GM21723 (cell line): ENCODE measurements at regions not wholly inside any gene's neighbourhood (a gene's known extent, or its start where the extent isn't known, plus 50 kb on each side); places are given as distances from the start of the nearest gene placed in this dataset.

Experiments used
- ATAC-seq: cut with Tn5 transposase; IDR thresholded peaks from one replicate; pipeline ENCODE4 v1.9.1; 2021; ENCODE audit warnings: mild to moderate bottlenecking, moderate library complexity; ENCODE audit not compliant: unreplicated experiment

DNA sequence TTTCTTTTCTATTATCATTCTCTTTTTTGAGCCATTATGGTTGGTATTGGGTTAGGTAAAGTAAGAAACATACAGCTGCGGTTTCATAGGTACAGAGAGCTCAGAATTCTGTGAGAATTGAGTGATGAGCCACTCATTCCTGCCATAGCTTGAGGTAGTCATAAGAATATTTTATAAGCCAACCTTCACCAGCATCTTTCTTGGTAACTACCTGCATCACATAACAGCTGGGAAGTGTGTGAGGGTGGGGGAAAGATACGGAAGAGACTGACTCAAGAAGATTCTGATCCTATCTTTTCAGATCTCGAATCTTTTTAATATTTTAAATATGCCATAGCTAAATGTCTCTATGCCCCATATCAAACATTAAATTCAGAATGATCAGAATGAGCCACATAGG, 313.8 kb upstream of the DDX18 start:
- ATAC-seq = no peak

GRCh38 chr2:117502121-117502520, 312.4 kb upstream of the DDX18 start:
- no peak for ATAC-seq

DNA sequence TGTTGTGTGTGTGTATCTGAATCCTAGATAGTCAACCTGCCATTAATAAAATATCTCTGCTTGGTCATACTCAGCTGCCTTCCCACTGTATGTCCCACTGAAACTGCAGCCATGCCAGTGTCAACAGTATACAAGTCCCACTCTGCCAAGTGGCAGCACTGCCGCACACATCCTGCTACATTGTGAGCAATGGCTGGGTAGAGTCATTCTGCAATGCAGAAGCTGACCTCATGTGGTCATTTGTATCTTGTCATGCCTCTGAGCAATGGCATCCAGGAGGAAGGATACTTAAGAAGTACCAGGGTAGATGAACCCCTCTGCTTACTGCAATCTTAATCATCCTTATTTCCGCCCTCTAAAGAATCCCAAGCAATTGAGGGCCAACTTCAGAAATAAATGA, 302.2 kb upstream of the DDX18 start:
- no peak for ATAC-seq

- ATAC-seq = no peak
Measured at GRCh38 chr2:117514371-117514770, 300.1 kb upstream of the DDX18 start.

- no peak for ATAC-seq
Measured at GRCh38 chr2:117519238-117519637, 295.3 kb upstream of the DDX18 start.

GRCh38 chr2:117519721-117520120, 294.8 kb upstream of the DDX18 start:
- ATAC-seq = no peak

DNA sequence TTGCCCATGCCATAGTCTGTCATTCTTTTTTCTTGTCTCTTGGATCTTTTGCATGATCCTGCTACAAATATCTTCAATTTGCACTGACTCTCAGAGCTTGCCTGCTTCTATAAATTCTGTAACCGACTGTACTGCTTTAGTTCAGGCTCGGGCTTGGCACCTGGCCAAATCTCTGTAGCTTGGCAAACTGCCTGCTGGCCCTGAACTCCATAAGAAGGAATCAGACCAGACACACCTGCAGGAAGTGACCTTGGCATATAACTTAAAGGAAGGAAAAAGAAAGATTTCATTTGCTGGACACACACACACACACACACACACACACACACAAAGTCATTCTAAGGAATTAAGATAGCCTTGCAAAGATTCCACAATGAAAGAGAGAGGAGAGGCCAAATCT, 291.2 kb upstream of the DDX18 start:
- no peak for ATAC-seq

GRCh38 chr2:117523711-117524238, 290.7 kb upstream of the DDX18 start:
- no peak for ATAC-seq

DNA sequence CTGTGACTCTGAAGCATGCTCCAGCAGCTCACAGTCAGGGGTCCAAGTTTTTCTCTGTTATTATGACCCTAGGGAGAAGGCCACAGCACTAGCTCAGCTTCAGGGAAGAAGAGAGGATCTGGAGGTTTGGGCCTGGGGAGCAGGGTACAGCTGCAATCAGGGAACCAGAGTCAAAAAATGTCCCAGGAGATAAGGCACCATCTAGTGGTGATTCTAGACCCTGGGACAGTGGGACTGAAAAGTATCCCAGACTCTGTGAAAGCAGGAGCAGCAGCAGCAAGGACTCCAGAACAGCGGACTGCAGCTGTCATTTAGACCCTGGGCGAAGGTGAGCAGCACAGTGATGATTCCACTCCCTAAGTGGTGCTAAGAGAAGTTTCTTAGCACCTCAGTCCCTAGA, 278.4 kb upstream of the DDX18 start:
- no peak for ATAC-seq

DNA sequence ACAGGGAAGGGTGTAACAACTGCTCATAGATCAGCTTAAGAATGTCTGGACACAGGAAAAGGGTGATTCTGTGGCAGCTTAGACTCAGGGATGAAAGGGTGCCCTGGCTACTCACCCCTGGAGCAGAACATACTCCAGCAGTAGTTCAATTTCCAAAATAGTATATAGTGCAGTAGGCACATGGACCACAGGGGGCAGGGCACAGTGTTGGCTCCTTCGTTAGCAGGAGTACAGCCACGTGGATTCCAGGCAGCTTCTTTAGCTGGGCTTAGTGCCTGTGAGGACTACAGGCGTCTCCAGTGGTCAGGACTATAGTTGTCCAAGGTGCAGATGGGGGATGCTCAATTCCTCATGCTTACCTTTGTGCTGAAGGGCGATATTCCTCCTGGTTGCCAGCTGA, 277.5 kb upstream of the DDX18 start:
- no peak for ATAC-seq

DNA sequence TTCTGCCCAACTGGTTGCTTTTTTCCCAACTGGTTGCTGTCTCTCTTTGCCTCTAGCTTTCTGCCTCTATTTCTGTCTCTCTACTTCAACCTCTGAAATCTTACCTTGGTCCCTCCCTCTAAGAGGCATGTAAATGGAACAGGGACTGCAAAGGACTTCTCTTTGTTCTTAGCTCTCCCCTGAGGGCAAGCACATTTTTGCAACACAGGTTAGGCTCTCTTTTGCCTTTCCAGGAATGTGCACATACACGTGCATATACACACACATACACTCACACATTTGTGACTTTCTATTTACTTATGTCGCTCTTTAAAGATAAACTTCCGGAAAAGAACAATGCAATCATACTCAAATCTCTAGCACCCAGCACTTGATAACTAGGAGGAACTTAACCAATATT, 262.6 kb upstream of the DDX18 start:
- no peak for ATAC-seq

DNA sequence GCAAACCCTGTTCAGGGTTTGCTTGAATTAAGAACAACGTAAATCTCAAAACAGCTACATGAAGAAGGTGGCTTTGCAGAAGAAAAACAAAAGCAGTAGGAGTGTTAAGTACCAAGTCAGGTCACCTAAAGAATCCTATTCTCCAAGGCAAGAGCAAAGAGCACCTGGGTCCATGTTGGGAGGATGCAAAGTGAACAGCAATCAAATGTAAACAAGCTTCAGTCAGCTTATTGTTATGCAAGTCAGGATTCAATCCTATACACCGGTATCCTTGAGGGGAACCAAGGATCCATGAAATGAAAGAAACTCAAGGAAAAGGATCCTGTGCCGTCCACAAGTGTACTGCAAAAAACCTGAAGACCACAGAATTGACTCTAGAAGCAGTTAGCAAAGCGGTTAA, 261.0 kb upstream of the DDX18 start:
- ATAC-seq = no peak

DNA sequence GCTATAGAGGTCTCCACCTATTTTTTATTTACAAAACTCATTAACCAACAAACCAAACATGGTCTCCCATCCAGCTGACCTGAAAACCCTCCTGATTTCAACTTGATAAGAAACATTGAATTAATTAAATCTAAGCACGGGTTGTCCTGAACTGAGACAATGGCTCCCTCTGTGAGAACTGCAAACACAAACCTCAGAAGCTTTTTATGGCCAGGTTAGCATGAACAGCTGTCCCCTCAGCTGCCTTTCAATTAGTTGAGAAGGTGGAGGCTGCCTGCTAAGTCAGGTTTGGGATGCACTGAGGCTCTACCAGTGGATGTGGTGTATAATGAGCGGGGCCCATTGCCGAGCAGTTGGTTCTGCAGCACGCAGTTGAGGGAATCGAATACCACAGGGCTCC, 258.5 kb upstream of the DDX18 start:
- no peak for ATAC-seq

GRCh38 chr2:117557626-117558025, 256.9 kb upstream of the DDX18 start:
- no peak for ATAC-seq

DNA sequence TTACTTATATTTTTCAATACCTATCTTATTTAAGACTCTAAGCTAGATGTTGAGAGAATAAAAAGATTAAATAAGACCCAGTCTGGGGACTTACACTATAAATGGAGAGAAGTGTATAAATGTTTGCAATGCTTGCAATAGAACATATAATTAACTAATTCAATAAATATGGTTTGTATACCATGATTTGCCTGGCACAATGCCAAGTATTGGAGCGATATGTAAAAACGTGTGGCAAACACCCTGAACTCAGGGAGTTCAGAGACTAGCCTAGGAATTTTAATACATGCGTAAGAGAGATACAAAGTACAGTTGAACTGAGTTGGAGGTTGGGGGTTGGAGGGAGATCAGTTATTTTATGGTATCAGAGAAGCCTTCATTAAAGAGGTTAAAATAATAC, 251.8 kb upstream of the DDX18 start:
- ATAC-seq = no peak

GRCh38 chr2:117571590-117572349, 242.7 kb upstream of the DDX18 start:
- ATAC-seq = no peak

DNA sequence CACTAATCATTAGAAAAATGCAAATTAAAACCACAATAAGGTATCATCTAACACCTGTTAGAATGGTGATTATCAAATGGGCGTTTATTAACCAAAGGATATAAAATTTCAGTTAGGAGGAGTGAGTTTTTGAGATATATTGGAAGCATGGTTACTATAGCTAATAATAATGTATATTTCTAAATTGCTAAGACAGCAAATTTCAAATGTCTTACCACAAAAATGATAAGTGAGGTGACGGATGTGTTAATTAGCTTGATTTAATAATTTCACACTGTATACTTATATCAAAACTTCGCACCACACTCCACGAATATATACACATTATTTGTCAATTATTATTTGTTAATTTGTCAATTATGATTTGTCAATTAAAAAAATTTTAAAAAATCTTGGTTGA, 227.2 kb upstream of the DDX18 start:
- ATAC-seq = no peak

DNA sequence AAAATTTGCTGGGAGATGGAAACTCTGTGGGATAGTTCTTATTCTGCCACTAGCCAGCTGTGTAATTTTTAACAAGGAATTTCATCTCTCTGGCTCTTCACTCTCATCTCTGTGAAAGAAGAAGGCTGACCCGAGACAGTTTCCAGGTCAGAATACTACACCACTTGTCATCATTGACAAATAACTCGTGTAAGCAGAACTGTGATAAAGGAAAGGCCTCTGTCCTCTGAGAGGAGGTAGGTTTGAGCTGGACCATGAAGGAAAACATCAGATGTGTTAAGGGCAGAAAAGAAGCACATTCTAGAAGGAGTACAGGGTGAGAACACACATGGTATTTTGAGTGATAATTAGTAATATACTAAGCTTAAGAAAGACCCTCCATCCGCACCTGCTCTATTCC, 211.4 kb upstream of the DDX18 start:
- no peak for ATAC-seq

DNA sequence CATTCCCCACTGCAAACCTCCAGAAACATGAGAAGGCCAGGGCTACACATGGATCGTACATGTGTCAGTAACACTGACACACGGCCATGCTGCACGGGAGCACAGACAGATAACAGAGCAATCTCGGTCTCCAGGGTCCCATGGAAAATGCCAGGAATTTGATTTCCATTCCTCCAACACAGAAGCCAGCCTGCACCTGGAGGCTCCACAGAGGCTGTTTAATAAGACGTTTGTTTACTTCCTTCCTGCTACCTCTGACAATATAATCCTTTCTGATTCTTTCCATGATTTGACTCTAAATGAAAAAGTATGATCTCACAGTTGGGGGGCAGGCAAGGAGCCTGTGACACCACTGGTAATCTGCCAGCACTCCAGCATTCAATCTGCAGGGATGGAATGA, 210.9 kb upstream of the DDX18 start:
- ATAC-seq = no peak

- no peak for ATAC-seq
Measured at GRCh38 chr2:117607202-117607601, 207.3 kb upstream of the DDX18 start.

GRCh38 chr2:117613101-117613500, 201.4 kb upstream of the DDX18 start:
- no peak for ATAC-seq

DNA sequence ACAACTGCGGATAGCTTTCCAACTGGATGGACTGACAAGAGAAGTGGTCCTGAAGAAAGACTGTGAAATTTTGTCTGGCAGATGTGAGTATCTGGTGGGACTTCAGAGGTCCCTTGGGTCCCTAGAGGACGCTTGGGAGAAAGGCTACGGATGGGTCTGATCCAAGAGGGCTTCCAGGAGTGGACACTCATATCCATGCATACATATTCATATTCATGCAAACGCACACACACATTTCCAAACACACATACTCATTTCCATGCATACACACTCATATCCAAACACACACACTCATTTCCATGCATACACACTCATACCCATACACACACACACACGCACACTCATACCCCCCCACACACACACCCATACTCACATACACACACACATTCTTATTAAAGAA, 200.2 kb upstream of the DDX18 start:
- ATAC-seq = no peak
